ENCODE measurements at regions not wholly inside any gene's neighbourhood (a gene's known extent, or its start where the extent isn't known, plus 50 kb on each side); places are given as distances from the start of the nearest gene placed in this dataset.

GRCh38 chr14:25231004-25231403 is 181.1 kb upstream of the STXBP6 start:
- peaks cover 10 to 13% of the 10 kb centered on the region in 2 experiments; a peak in 4 of 5 replicates for H3K9me3 Mint-ChIP-seq
- H3K4me1 ChIP-seq (ENCODE audit: insufficient read depth, low read length), result no peaks in the 10 kb centered on the region
- H3K14ac ChIP-seq (ENCODE audit: insufficient read depth, low read length), result no peak overlapping the region
- peaks cover 5 to 8% (median 6%) of the 10 kb centered on the region in 3 experiments; a peak in 5 of 7 replicates for H3K36me3 Mint-ChIP-seq (ENCODE audit: insufficient read depth in 1 of 3, low read depth in 3 of 3)
- H3K56ac ChIP-seq (ENCODE audit: insufficient read length, low read depth, low read length), result no peak overlapping the region
- H3K79me2 ChIP-seq (ENCODE audit: insufficient read depth, low read length), result no peaks in the 10 kb centered on the region
- no peak overlapping the region for H4K91ac ChIP-seq (ENCODE audit: insufficient read length, low read depth, low read length)
- H3K23me2 ChIP-seq (ENCODE audit: insufficient read length, low read depth, low read length, poor library complexity, severe bottlenecking), result no peaks in the 10 kb centered on the region
- H2AFZ ChIP-seq (ENCODE audit: low read length), result no peak overlapping the region
- H3K4me1 Mint-ChIP-seq, result 0 out of 4 replicates have a peak, but pooled peaks cover 0 to 4% of the 10 kb centered on the region in 2 experiments
- H3K27ac ChIP-seq (ENCODE audit: insufficient read length, low read depth, low read length), result no peak overlapping the region
- no peak overlapping the region for H4K5ac ChIP-seq (ENCODE audit: insufficient read length, low read depth, low read length)
- no peak overlapping the region for H2AK5ac ChIP-seq (ENCODE audit: insufficient read length, low read length)
- H3K4me2 ChIP-seq (ENCODE audit: insufficient read depth, insufficient read length, low read length), result no peak overlapping the region
- no peak overlapping the region for H3K4me3 Mint-ChIP-seq
- no peak overlapping the region for H2BK5ac ChIP-seq (ENCODE audit: insufficient read length, low read length)
- no peak overlapping the region for H2BK20ac ChIP-seq (ENCODE audit: low read depth, low read length, poor library complexity, severe bottlenecking)
- H2BK15ac ChIP-seq (ENCODE audit: low read depth, low read length), result no peak overlapping the region
- no peak overlapping the region for H3K23ac ChIP-seq (ENCODE audit: insufficient read length, low read depth, low read length)
- no peak for DNase-seq
- no peak overlapping the region for H2BK120ac ChIP-seq (ENCODE audit: low read depth, low read length, poor library complexity, severe bottlenecking)
- H2BK12ac ChIP-seq (ENCODE audit: insufficient read length, low read depth, low read length), result no peak overlapping the region
- peaks cover 2% of the 10 kb centered on the region for H3K27me3 Mint-ChIP-seq (ENCODE audit: low read depth)
- no peak for TF ChIP-seq CTCF (conservative IDR thresholded peaks at IDR 0.05)
- no peak overlapping the region for H3T11ph ChIP-seq (ENCODE audit: low read length)
- H3K9ac ChIP-seq (ENCODE audit: extremely low read depth, insufficient read length, low read length), result no peak overlapping the region
- H4K8ac ChIP-seq (replicated peaks; ENCODE audit: insufficient read length, low read depth, low read length), result no peak overlapping the region
- H3K9me3 ChIP-seq (ENCODE audit: control insufficient read depth, low read depth, low read length), result no peaks in the 10 kb centered on the region
- no peaks in the 10 kb centered on the region for H3K79me1 ChIP-seq (ENCODE audit: insufficient read depth, low read depth, low read length, poor library complexity, severe bottlenecking)
- no peaks in the 10 kb centered on the region for H3K27me3 ChIP-seq (ENCODE audit: insufficient read depth, low read length)
- no peaks in the 10 kb centered on the region for H4K20me1 ChIP-seq (ENCODE audit: control insufficient read depth, insufficient read depth, insufficient read length)
- H3K27ac Mint-ChIP-seq, result no peak overlapping the region
- no peak overlapping the region for H3K4ac ChIP-seq (ENCODE audit: low read depth, low read length)
- H3K18ac ChIP-seq (ENCODE audit: insufficient read length, low read depth, low read length), result no peak overlapping the region
- no CpG with 5 or more reads among the region's 4 CpGs for WGBS (ENCODE audit: extremely low coverage, insufficient read length, low lambda C conversion rate)
